ENCODE measurements at regions not wholly inside any gene's neighbourhood (a gene's known extent, or its start where the extent isn't known, plus 50 kb on each side); places are given as distances from the start of the nearest gene placed in this dataset.

GRCh38 chr2:76318848-76319360 lies 608.2 kb upstream of the GCFC2 start:
- TF ChIP-seq, protein P1, sequence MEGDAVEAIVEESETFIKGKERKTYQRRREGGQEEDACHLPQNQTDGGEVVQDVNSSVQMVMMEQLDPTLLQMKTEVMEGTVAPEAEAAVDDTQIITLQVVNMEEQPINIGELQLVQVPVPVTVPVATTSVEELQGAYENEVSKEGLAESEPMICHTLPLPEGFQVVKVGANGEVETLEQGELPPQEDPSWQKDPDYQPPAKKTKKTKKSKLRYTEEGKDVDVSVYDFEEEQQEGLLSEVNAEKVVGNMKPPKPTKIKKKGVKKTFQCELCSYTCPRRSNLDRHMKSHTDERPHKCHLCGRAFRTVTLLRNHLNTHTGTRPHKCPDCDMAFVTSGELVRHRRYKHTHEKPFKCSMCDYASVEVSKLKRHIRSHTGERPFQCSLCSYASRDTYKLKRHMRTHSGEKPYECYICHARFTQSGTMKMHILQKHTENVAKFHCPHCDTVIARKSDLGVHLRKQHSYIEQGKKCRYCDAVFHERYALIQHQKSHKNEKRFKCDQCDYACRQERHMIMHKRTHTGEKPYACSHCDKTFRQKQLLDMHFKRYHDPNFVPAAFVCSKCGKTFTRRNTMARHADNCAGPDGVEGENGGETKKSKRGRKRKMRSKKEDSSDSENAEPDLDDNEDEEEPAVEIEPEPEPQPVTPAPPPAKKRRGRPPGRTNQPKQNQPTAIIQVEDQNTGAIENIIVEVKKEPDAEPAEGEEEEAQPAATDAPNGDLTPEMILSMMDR (conservative IDR thresholded peaks at IDR 0.05) = no peak
- no peak for TF ChIP-seq ZFX (IDR thresholded peaks at IDR 0.05)

Data from C4-2B (cell line).